PC-3 (cell line): ENCODE measurements at regions not wholly inside any gene's neighbourhood (a gene's known extent, or its start where the extent isn't known, plus 50 kb on each side); places are given as distances from the start of the nearest gene placed in this dataset.

Experiments
- CTCF ChIP-seq: fragments of 300-600 bp; sonication (generic); conservative IDR thresholded peaks from 2 replicates; pipeline ENCODE4 v1.5.1; 2017; ENCODE audit warnings: antibody characterized with exemption, low read depth, mild to moderate bottlenecking, low read length
- EZH2 ChIP-seq: fragments of 300-600 bp; sonication (generic); IDR thresholded peaks from one replicate; pipeline ENCODE4 v1.6.1; 2017; ENCODE audit warnings: antibody characterized with exemption, mild to moderate bottlenecking, low read length; ENCODE audit not compliant: unreplicated experiment

- TF ChIP-seq CTCF (no peak), EZH2 (no peak)
Measured at GRCh38 chr5:8568858-8569257, 699.9 kb downstream of the MTRR start.
